ENCODE measurements at regions not wholly inside any gene's neighbourhood (a gene's known extent, or its start where the extent isn't known, plus 50 kb on each side); places are given as distances from the start of the nearest gene placed in this dataset.

DNA sequence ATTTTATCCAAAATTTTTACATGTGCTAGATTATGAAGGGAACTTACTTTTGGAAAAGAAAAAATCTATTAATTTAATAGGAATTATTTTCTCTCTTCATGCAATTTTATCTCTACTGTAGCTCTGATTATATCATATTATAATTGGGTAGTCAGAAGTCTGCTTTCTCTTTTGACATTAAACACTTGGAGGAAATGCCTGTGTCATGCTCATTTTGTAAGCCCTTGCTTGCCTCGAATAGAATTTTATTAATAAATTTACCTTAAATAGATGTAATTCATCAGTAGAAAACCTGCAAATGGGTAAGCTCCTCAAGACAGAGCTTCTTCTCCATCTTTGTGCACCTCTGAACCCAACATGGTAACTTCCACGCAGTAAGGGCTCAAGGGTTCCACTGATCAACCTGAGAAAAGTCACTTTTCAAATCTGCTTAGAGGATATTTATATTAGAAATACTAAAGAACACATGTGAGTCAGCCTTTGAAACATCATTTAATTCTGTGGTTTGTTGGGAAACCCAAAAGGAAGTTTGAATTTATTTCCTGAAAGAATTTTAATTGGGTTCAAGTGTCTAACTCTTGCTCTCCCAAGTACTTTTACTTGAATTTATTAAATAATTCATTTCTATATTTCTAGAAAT, 266.0 kb downstream of the ALDH8A1 start:
- DNase-seq: no peak
- H3K4me1 ChIP-seq: no peaks in the 10 kb centered on the region
- no peak overlapping the region for H3K4me3 ChIP-seq
- no peak overlapping the region for H3K27ac ChIP-seq
- H3K9me3 ChIP-seq: no peaks in the 10 kb centered on the region
- H3K36me3 ChIP-seq: no peaks in the 10 kb centered on the region
- intact Hi-C loops (cut with DNase I): no loop called here
- 70 to 82% methylated on average over 2 of the region's 2 CpGs for WGBS, 2 donors
- no peaks in the 10 kb centered on the region for H3K27me3 ChIP-seq
- TF ChIP-seq POLR2AphosphoS5 (IDR thresholded peaks at IDR 0.05): no peak
- TF ChIP-seq, protein P1, sequence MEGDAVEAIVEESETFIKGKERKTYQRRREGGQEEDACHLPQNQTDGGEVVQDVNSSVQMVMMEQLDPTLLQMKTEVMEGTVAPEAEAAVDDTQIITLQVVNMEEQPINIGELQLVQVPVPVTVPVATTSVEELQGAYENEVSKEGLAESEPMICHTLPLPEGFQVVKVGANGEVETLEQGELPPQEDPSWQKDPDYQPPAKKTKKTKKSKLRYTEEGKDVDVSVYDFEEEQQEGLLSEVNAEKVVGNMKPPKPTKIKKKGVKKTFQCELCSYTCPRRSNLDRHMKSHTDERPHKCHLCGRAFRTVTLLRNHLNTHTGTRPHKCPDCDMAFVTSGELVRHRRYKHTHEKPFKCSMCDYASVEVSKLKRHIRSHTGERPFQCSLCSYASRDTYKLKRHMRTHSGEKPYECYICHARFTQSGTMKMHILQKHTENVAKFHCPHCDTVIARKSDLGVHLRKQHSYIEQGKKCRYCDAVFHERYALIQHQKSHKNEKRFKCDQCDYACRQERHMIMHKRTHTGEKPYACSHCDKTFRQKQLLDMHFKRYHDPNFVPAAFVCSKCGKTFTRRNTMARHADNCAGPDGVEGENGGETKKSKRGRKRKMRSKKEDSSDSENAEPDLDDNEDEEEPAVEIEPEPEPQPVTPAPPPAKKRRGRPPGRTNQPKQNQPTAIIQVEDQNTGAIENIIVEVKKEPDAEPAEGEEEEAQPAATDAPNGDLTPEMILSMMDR (IDR thresholded peaks at IDR 0.05): no peak

DNA sequence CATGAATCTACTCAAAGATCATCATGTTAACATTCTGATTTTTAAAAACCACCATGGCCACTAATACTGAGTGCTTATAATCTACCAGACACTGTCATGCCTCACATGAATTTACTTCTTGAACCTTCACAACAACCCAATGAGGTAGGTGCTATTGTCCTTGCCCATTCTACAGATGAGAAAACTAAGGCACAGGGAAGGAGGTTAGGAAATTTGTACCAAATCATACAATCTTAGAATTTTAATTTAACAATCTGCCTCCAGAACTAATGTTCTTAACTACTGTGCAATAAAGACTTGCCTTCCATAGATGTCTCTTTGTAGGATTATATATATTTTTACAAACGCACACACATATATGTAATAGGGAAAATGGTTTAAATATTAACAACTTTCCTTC, 269.5 kb downstream of the ALDH8A1 start:
- DNase-seq: no peak
- Histone ChIP-seq H3K27me3 (no peaks in the 10 kb centered on the region), H3K27ac (no peak overlapping the region), H3K36me3 (no peaks in the 10 kb centered on the region), H3K4me1 (no peaks in the 10 kb centered on the region), H3K9me3 (no peaks in the 10 kb centered on the region), H3K4me3 (no peak overlapping the region)
- intact Hi-C loops (cut with DNase I): no loop called here
- 86 to 95% methylated on average over 1 of the region's 1 CpG for WGBS, 2 donors
- no peak for TF ChIP-seq EP300 (IDR thresholded peaks at IDR 0.05)

DNA sequence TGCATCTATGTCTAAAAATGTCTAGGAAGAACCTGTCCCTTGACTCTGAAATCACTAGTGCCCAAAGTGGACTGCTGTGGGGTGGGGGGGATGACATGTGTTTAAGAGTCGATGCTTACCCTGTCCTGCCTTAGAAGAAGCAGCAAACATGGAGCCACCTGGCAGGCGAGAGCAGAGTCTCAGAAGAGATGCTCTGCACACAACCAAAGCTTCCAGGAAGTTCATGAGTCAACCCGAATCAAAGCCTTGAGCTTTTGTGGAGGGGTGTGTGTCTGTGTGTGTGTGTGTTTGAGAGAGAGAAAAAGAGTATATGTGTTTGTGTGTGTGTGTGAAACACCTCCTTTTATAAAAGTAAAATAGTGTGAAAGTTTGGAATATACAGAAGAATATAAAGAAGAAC, 269.9 kb downstream of the ALDH8A1 start:
- no peak for DNase-seq
- H3K36me3 ChIP-seq: no peaks in the 10 kb centered on the region
- TF ChIP-seq, protein P1 (IDR thresholded peaks at IDR 0.05): no peak
- no peak for TF ChIP-seq POLR2A (IDR thresholded peaks at IDR 0.05)
- TF ChIP-seq EP300 (IDR thresholded peaks at IDR 0.05): no peak
- no peak for TF ChIP-seq POLR2AphosphoS5 (IDR thresholded peaks at IDR 0.05)

DNA sequence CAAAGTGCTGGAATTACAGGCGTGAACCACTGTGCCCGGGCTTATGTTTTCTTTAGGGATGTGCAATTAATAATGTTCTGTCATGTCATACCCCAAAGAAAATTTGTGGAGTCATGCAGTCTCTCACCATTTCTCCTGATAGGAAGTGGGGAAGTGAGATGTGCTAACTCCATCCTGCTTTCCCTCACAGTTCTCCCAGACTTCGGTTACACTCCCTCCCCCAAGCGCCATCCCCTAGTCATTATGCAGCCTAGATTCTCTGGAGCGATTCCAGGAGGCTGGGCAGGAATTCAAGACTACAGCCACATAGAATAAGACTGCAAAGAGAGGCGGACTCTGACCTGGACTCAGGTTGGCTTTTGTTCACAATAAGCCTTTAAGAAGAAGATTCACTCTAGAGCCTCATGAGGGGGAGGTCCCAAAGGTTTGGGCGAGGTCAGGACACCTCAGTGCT, 271.4 kb downstream of the ALDH8A1 start:
- TF ChIP-seq EP300 (IDR thresholded peaks at IDR 0.05): no peak
- no peak for TF ChIP-seq POLR2A (IDR thresholded peaks at IDR 0.05)
- TF ChIP-seq POLR2AphosphoS5 (IDR thresholded peaks at IDR 0.05): no peak
- TF ChIP-seq, protein P1 (IDR thresholded peaks at IDR 0.05): no peak
- WGBS, 2 donors: 17 to 63% methylated on average over 7 of the region's 7 CpGs
- Histone ChIP-seq H3K27me3 (no peaks in the 10 kb centered on the region), H3K4me1 (no peaks in the 10 kb centered on the region), H3K36me3 (no peaks in the 10 kb centered on the region), H3K4me3 (no peak overlapping the region), H3K27ac (no peak overlapping the region), H3K9me3 (no peaks in the 10 kb centered on the region)
- intact Hi-C loops (cut with DNase I): no loop called here
- DNase-seq: no peak

More for the DNA sequence above, 269.9 kb downstream of the ALDH8A1 start:
- H3K27me3 ChIP-seq: no peaks in the 10 kb centered on the region
- 80 to 86% methylated on average over 3 of the region's 3 CpGs for WGBS, 2 donors
- H3K4me1 ChIP-seq: no peaks in the 10 kb centered on the region
- no peak overlapping the region for H3K4me3 ChIP-seq
- no peaks in the 10 kb centered on the region for H3K9me3 ChIP-seq
- intact Hi-C loops (cut with DNase I): no loop called here
- no peak overlapping the region for H3K27ac ChIP-seq

DNA sequence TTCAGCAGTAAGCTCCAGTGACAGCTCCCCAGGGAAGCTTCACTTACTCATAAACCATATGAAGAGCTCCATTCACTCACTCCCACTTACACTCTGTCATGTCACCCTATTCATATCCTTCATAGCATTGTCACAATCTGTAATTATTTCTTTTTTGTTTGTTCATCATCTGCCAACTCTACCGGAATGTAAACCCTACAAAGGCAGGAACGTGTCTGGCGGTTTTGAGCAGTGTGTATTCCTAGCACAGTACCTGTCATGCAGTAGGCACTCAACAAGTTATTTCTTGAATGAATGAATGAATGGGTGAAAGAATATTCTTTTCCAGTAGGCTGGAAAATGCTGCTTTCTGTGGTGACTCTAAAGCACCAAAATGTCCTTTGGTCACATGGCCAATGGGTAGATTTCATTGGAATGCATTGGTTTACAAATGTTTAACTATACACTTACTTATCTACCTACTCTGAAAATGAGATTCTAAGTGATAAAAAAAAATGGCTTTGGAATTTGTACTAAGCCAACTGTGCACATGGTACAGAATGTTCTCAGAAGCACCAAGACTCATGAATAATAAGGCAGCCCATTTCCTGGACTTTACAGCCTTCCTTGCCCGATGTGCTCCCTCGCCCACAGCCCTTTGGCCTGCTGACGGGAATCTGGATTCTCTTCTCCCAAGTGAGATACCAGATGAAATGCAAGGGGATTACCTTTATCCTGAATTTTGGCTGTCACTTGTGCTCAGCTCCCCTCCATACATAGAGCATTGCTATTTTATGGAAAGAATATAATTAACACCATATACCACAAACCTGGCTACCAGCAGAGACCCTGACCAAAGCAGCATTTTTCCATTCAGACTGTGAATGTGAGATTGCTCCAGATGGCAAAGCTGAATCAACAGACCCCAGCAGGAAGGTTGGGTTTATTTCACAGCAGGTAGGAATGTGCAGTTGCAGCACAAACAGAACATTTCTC, 273.3 kb downstream of the ALDH8A1 start:
- intact Hi-C loops (cut with DNase I): no loop called here

More for the DNA sequence above, 273.3 kb downstream of the ALDH8A1 start:
- no peaks in the 10 kb centered on the region for H3K36me3 ChIP-seq
- TF ChIP-seq, protein P1 (IDR thresholded peaks at IDR 0.05): no peak
- TF ChIP-seq POLR2AphosphoS5 (IDR thresholded peaks at IDR 0.05) (no peak), POLR2A (IDR thresholded peaks at IDR 0.05) (no peak), EP300 (IDR thresholded peaks at IDR 0.05) (no peak)
- H3K9me3 ChIP-seq: no peaks in the 10 kb centered on the region
- H3K27ac ChIP-seq: no peak overlapping the region
- H3K4me3 ChIP-seq: no peak overlapping the region
- DNase-seq: no peak
- no peaks in the 10 kb centered on the region for H3K4me1 ChIP-seq
- no peaks in the 10 kb centered on the region for H3K27me3 ChIP-seq
- WGBS, 2 donors: 28 to 76% methylated on average over 6 of the region's 6 CpGs
